Activated CD4-positive, alpha-beta T cell treated with anti-CD3 and anti-CD28 coated beads, Interleukin-2, Interleukin-6, amounts not matched to agents 100 ng/mL and 50 ng/mL, durations not matched to agents 16 hours and 8 hours (primary cell): ENCODE measurements at regions not wholly inside any gene's neighbourhood (a gene's known extent, or its start where the extent isn't known, plus 50 kb on each side); places are given as distances from the start of the nearest gene placed in this dataset.

ENCODE experiments used
- DNase-seq: peaks from one replicate; pipeline ENCODE4 v3.0.0-alpha.2; 2020

- no peak for DNase-seq
Measured at GRCh38 chr7:15783987-15784693, 97.7 kb upstream of the MEOX2 start.

- no peak for DNase-seq
Measured at GRCh38 chr7:15782656-15783055, 96.2 kb upstream of the MEOX2 start.

- no peak for DNase-seq
Measured at GRCh38 chr7:15781944-15782343, 95.5 kb upstream of the MEOX2 start.

- no peak for DNase-seq
Measured at GRCh38 chr7:15780271-15780670, 93.8 kb upstream of the MEOX2 start.

GRCh38 chr7:15778191-15778590, 91.7 kb upstream of the MEOX2 start:
- DNase-seq: no peak

GRCh38 chr7:15765753-15766152, 79.3 kb upstream of the MEOX2 start:
- DNase-seq: no peak

GRCh38 chr7:15764851-15765382, 78.4 kb upstream of the MEOX2 start:
- no peak for DNase-seq

- DNase-seq: no peak
Measured at GRCh38 chr7:15764010-15764409, 77.5 kb upstream of the MEOX2 start.

- no peak for DNase-seq
Measured at GRCh38 chr7:15757041-15758000, 70.8 kb upstream of the MEOX2 start.

GRCh38 chr7:15755061-15755460, 68.6 kb upstream of the MEOX2 start:
- DNase-seq: no peak

GRCh38 chr7:15753887-15754579, 67.5 kb upstream of the MEOX2 start:
- DNase-seq: no peak

- DNase-seq: no peak
Measured at GRCh38 chr7:15752377-15752776, 65.9 kb upstream of the MEOX2 start.

GRCh38 chr7:15751191-15751701, 64.8 kb upstream of the MEOX2 start:
- no peak for DNase-seq

GRCh38 chr7:15750727-15751126, 64.2 kb upstream of the MEOX2 start:
- DNase-seq: no peak

GRCh38 chr7:15749631-15750030, 63.1 kb upstream of the MEOX2 start:
- DNase-seq: no peak

- no peak for DNase-seq
Measured at GRCh38 chr7:15747712-15748111, 61.2 kb upstream of the MEOX2 start.

- no peak for DNase-seq
Measured at GRCh38 chr7:15747301-15747700, 60.8 kb upstream of the MEOX2 start.

GRCh38 chr7:15743926-15744480, 57.5 kb upstream of the MEOX2 start:
- no peak for DNase-seq

- DNase-seq: no peak
Measured at GRCh38 chr7:15737601-15738000, 51.1 kb upstream of the MEOX2 start.
